SJSA1 (cell line): ENCODE measurements at regions not wholly inside any gene's neighbourhood (a gene's known extent, or its start where the extent isn't known, plus 50 kb on each side); places are given as distances from the start of the nearest gene placed in this dataset.
"Not testable (repeated sequence)": the region's sequence is repeated elsewhere in the genome, so short reads cannot be mapped to it uniquely, and the experiment has no call there.

Experiments
- DNase-seq, 2 experiments: peaks; one replicate each; pipeline ENCODE4 v3.0.0-alpha.2; 2015 to 2020; ENCODE audit warnings: low spot score in 2 of 2, low read depth in 1 of 2
- H3K27ac ChIP-seq: fragments of 250-450 bp; sonication (Bioruptor Pico); 2 replicates; pipeline ENCODE4 v1.5.1; 2020; ENCODE audit warnings: mild to moderate bottlenecking, moderate library complexity
- H3K27me3 ChIP-seq: fragments of 250-450 bp; sonication (Bioruptor Pico); replicated peaks from 2 replicates; pipeline ENCODE4 v1.5.1; 2020; ENCODE audit warnings: mild to moderate bottlenecking, moderate library complexity
- H3K36me3 ChIP-seq: fragments of 250-450 bp; sonication (Bioruptor Pico); 2 replicates; pipeline ENCODE4 v1.5.1; 2020; ENCODE audit warnings: mild to moderate bottlenecking
- H3K4me1 ChIP-seq: fragments of 250-450 bp; sonication (Bioruptor Pico); replicated peaks from 2 replicates; pipeline ENCODE4 v1.6.1; 2021; ENCODE audit warnings: mild to moderate bottlenecking
- H3K4me3 ChIP-seq: fragments of 250-450 bp; sonication (Bioruptor Pico); 2 replicates; pipeline ENCODE4 v1.5.1; 2020; ENCODE audit warnings: mild to moderate bottlenecking
- H3K9me3 ChIP-seq: fragments of 250-450 bp; sonication (Bioruptor Pico); replicated peaks from 2 replicates; pipeline ENCODE4 v1.5.1; 2020; ENCODE audit warnings: mild to moderate bottlenecking

- no peaks in the 10 kb centered on the region for H3K4me1 ChIP-seq
- DNase-seq, result no peak
- H3K9me3 ChIP-seq, result no peaks in the 10 kb centered on the region
- H3K36me3 ChIP-seq, result no peaks in the 10 kb centered on the region
- H3K27me3 ChIP-seq, result peaks cover 7% of the 10 kb centered on the region; the same call in 1 of the 2 replicates
- no peak overlapping the region for H3K27ac ChIP-seq
- no peak overlapping the region for H3K4me3 ChIP-seq
Measured at GRCh38 chr1:113307771-113308445, 82.4 kb upstream of the MAGI3 start.

GRCh38 chr1:113312651-113313050 lies 77.7 kb upstream of the MAGI3 start:
- not testable (repeated sequence) for H3K36me3 ChIP-seq, DNase-seq, H3K27me3 ChIP-seq, H3K27ac ChIP-seq, H3K4me3 ChIP-seq, H3K4me1 ChIP-seq, H3K9me3 ChIP-seq

GRCh38 chr1:113314600-113314999 lies 75.7 kb upstream of the MAGI3 start:
- Histone ChIP-seq H3K36me3 (no peaks in the 10 kb centered on the region), H3K27ac (no peak overlapping the region), H3K27me3 (no peaks in the 10 kb centered on the region), H3K4me3 (no peak overlapping the region), H3K4me1 (no peaks in the 10 kb centered on the region), H3K9me3 (no peaks in the 10 kb centered on the region)
- DNase-seq, result no peak

- H3K27me3 ChIP-seq, result no peaks in the 10 kb centered on the region
- no peak overlapping the region for H3K4me3 ChIP-seq
- no peak for DNase-seq
- H3K36me3 ChIP-seq, result no peaks in the 10 kb centered on the region
- H3K27ac ChIP-seq, result no peak overlapping the region
- peaks cover 2% of the 10 kb centered on the region; the same call in 1 of the 2 replicates for H3K4me1 ChIP-seq
- no peaks in the 10 kb centered on the region; the same call in 1 of the 2 replicates for H3K9me3 ChIP-seq
Measured at GRCh38 chr1:113320272-113320671, 70.0 kb upstream of the MAGI3 start.

GRCh38 chr1:113320972-113321680 lies 69.2 kb upstream of the MAGI3 start:
- H3K36me3 ChIP-seq, result no peaks in the 10 kb centered on the region
- H3K4me3 ChIP-seq, result no peak overlapping the region
- H3K4me1 ChIP-seq, result peaks cover 2% of the 10 kb centered on the region; the same call in 1 of the 2 replicates
- no peaks in the 10 kb centered on the region; the same call in 1 of the 2 replicates for H3K9me3 ChIP-seq
- no peaks in the 10 kb centered on the region for H3K27me3 ChIP-seq
- H3K27ac ChIP-seq, result no peak overlapping the region
- DNase-seq, result peak in 1 of 2 experiments; percentile 14

- DNase-seq, result no peak
Measured at GRCh38 chr1:113321771-113322387, 68.4 kb upstream of the MAGI3 start.

GRCh38 chr1:113322439-113322838 lies 67.9 kb upstream of the MAGI3 start:
- no peak overlapping the region for H3K4me3 ChIP-seq
- no peaks in the 10 kb centered on the region for H3K27me3 ChIP-seq
- H3K9me3 ChIP-seq, result no peaks in the 10 kb centered on the region; the same call in 1 of the 2 replicates
- H3K36me3 ChIP-seq, result no peaks in the 10 kb centered on the region
- H3K4me1 ChIP-seq, result peaks cover 2% of the 10 kb centered on the region; the same call in 1 of the 2 replicates
- H3K27ac ChIP-seq, result no peak overlapping the region
- DNase-seq, result no peak

More at GRCh38 chr1:113321771-113322387, 68.4 kb upstream of the MAGI3 start:
- no peak overlapping the region for H3K27ac ChIP-seq
- no peak overlapping the region for H3K4me3 ChIP-seq
- H3K27me3 ChIP-seq, result no peaks in the 10 kb centered on the region
- no peaks in the 10 kb centered on the region; the same call in 1 of the 2 replicates for H3K9me3 ChIP-seq
- H3K4me1 ChIP-seq, result peaks cover 2% of the 10 kb centered on the region; the same call in 1 of the 2 replicates
- H3K36me3 ChIP-seq, result no peaks in the 10 kb centered on the region

- peaks cover 2% of the 10 kb centered on the region; the same call in 1 of the 2 replicates for H3K4me1 ChIP-seq
- no peak overlapping the region for H3K27ac ChIP-seq
- H3K36me3 ChIP-seq, result no peaks in the 10 kb centered on the region
- no peaks in the 10 kb centered on the region for H3K27me3 ChIP-seq
- H3K4me3 ChIP-seq, result no peak overlapping the region
- DNase-seq, result peak in 1 of 2 experiments; percentile 5
- H3K9me3 ChIP-seq, result no peaks in the 10 kb centered on the region; the same call in 1 of the 2 replicates
Measured at GRCh38 chr1:113325022-113325421, 65.3 kb upstream of the MAGI3 start.

GRCh38 chr1:113326976-113327375 lies 63.3 kb upstream of the MAGI3 start:
- no peaks in the 10 kb centered on the region for H3K27me3 ChIP-seq
- H3K4me1 ChIP-seq, result no peaks in the 10 kb centered on the region
- H3K4me3 ChIP-seq, result no peak overlapping the region
- H3K36me3 ChIP-seq, result no peaks in the 10 kb centered on the region
- DNase-seq, result no peak
- H3K9me3 ChIP-seq, result no peaks in the 10 kb centered on the region; the same call in 1 of the 2 replicates
- no peak overlapping the region for H3K27ac ChIP-seq

- Histone ChIP-seq H3K27ac (no peak overlapping the region), H3K4me1 (no peaks in the 10 kb centered on the region), H3K36me3 (no peaks in the 10 kb centered on the region), H3K9me3 (no peaks in the 10 kb centered on the region), H3K4me3 (no peak overlapping the region), H3K27me3 (no peaks in the 10 kb centered on the region)
- no peak for DNase-seq
Measured at GRCh38 chr1:113333056-113333455, 57.3 kb upstream of the MAGI3 start.

GRCh38 chr1:113340038-113340437 lies 50.3 kb upstream of the MAGI3 start:
- no peak for DNase-seq
- no peak overlapping the region for H3K27ac ChIP-seq
- no peaks in the 10 kb centered on the region for H3K27me3 ChIP-seq
- H3K4me1 ChIP-seq, result no peaks in the 10 kb centered on the region
- H3K36me3 ChIP-seq, result no peaks in the 10 kb centered on the region
- no peak overlapping the region for H3K4me3 ChIP-seq
- H3K9me3 ChIP-seq, result no peaks in the 10 kb centered on the region
